ENCODE measurements at regions not wholly inside any gene's neighbourhood (a gene's known extent, or its start where the extent isn't known, plus 50 kb on each side); places are given as distances from the start of the nearest gene placed in this dataset.

DNA sequence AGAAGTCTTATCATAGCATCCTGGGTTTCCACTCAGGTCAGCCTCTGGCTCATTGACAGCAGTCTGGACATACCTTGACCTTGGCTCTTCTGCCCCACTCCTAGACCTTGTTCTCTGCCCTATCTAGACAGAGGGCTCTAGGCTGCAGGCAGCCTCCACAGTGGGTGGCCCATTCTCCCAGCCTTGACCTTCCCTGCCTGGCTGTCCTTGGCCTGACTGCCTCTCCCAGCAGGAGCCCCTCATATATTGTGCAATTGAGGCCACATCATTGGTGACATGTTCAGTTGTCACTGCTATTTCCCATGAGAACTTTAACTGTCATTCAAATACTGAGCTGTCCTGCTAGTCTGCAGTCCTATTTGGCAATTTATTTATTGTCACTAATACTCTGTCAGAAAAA lies 503.4 kb downstream of the PLXNA4 start:
- DNase-seq (ENCODE audit: low spot score), result no peak

DNA sequence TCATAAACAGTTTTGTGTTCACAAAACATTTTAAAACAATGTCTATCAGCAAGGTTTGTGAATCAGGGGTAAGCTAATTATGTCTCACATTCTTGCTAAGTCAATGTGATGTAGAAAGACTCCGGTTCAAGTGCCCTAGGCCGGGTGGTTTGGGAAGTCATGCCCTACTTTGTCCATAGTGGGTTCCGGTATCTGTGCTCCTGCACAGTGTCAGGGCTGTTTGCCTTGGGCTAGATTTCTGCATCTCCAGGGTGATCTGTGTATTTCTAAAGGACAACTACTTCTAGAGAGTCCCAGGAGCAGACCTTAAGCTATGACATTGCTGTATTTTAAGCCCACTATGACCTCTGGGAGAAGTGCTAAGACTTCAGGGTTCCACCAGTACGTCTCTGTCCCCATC lies 504.1 kb downstream of the PLXNA4 start:
- no peak for DNase-seq (ENCODE audit: low spot score)

DNA sequence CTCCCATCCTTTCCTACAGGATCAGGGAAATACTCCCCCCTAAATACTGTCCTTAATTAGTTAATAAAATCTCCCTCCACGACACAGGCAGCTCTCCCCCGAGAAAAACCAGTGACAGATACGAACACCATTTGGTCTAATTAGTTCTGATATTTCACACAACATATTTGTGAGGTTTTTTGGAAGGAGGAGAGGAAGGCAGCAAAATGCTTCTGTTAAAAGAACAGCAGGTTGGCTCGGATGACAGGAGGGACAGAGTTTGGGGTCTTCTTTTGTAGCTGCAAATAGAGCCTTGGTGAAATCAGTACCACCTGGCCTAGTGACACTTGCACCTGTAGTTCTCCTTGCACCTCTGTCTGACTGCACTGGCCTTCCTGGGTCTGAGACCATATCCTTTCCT lies 507.0 kb downstream of the PLXNA4 start:
- no peak for DNase-seq (ENCODE audit: low spot score)

DNA sequence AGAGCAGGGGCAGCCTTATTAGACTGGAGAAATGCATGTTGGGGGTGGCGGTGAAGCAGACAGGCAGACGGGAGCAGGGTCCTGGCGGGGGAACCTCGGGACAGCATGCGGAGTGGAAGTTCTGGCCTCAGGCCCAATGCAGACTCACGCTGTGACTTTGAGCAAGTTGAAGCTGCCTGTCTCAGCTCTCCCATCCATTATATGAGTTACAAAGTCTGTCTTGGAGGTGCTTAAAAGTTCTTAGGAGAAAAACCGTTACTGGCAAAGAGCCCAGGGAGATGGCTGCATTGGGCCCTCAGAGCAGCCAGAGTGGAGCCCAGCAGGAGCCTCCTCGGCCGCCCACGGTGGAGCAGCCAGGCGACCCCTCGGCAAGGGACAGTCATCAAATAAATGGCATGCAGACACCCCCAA lies 509.5 kb downstream of the PLXNA4 start:
- no peak for DNase-seq (ENCODE audit: low spot score)

DNA sequence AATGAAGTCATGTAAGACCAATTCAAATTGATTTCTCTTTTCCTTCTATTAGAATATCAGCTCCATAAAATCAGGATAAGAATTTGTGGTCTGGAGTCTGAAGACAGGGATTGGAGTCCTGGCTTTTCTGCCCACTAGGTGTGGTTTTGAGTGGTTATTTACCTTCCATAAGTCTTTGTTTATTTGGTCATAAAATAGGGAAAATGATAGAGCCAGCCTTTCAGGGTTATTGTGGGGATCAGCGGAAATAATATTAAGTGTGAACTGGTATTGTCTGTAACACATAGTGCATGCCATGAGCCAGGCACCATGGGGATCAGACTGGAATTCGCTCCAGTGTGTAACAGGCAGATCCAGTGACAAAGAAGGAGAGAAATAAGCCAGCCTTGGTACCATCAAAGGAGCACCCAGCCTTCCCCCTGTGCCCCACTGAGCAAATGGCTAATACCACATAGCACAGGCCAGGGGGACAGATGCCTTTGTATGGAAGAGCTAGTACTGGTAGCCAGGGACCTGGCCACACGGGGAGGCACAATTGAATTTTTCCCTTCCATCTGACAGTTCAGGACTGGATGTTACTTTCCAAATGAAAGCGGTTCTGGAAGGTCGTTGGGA lies 509.7 kb upstream of the PODXL start:
- no peak for DNase-seq (ENCODE audit: low spot score)

DNA sequence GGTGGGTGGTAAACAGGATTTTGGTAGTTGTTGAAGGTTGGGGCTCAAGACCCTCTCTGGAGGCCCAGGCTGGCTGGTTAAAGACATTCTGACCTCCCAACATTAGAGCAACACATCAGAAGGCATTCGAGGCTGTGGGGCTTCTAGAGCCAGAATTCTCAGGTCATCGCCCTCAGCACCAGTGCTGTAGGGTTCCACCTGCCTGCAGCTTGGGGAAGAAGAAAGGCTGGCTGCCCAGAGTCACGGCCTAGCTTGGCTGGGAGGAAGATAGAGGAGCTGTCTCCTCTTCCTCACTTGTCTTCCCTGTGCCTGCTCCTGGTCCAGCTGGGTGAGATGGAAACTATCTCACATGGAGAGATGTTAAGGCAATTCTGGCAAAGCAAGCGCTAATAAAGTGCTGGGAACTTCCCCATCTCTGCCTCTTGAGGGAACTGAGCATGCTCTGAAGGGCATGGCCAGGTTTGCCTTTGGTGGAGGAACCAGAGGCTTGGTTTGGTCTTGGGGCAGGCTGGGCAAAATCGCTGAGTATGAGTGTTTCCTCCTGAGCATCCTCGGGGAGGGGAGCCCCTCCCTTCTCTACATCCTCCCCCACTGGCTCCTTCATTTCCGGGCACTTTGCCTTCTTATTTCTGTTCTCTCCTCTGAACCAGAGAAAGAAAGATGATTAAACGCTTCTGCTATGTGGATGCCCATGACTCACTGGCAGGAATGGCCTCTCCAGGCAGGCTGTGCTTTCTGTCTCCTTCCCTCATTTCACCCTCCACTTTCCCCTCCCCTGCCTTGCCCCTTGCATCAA lies 509.0 kb upstream of the PODXL start:
- peak; percentile 61 for DNase-seq (ENCODE audit: low spot score)

DNA sequence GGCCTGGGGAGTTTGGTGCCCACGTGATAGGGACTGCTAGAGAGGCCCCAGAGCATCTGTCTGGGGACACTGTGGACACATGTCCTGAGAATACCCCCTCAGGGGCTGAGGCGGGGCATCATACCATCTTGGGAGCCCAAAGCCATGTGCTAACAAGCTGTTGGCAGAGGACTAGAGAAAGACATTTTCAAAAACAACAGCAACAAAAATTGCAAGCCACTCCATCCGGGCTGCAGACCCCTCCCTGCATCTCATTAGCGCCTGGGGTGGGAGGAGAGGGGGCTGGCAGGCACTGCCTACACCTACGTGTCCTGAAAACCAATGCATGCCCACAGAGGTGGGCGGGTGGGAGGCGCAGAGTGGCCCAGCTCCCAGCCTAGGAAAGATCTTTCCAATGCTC lies 507.4 kb upstream of the PODXL start:
- DNase-seq (ENCODE audit: low spot score), result no peak

DNA sequence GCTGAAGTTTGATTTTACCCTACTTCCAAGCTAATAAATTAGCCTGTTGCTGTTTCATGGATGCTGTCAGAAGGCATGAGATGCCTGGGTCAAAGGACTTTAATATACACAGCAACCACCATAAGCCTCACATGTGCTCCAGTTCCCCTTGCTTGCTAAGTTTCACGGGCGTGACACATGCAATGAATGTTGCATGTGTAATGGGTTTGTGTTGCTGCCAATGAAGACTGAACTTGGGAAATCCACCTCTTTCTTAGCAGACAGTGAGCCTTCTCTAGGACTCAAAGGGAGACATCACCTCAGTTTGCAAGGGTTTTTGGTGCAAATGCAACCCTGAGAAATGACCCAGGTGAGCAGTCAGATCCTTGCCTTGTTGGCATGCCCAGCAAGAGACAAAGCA lies 505.5 kb upstream of the PODXL start:
- no peak for DNase-seq (ENCODE audit: low spot score)

DNA sequence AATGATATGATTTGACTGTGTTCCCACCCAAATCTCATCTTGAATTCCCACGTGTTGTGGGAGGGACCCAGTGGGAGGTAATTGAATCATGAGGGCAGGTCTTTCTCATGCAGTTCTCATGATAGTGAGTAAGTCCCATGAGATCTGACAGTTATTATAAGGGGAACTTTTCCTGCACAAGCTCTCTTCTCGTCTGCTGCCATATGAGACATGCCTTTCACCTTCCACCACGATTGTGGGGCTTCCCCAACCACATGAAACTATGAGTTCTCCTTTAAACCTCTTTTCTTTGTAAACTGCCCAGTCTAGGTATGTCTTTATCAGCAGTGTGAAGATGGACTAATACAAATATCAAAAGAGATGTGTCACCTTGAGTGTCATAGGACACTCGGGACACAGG lies 502.7 kb upstream of the PODXL start:
- DNase-seq (ENCODE audit: low spot score), result no peak

DNA sequence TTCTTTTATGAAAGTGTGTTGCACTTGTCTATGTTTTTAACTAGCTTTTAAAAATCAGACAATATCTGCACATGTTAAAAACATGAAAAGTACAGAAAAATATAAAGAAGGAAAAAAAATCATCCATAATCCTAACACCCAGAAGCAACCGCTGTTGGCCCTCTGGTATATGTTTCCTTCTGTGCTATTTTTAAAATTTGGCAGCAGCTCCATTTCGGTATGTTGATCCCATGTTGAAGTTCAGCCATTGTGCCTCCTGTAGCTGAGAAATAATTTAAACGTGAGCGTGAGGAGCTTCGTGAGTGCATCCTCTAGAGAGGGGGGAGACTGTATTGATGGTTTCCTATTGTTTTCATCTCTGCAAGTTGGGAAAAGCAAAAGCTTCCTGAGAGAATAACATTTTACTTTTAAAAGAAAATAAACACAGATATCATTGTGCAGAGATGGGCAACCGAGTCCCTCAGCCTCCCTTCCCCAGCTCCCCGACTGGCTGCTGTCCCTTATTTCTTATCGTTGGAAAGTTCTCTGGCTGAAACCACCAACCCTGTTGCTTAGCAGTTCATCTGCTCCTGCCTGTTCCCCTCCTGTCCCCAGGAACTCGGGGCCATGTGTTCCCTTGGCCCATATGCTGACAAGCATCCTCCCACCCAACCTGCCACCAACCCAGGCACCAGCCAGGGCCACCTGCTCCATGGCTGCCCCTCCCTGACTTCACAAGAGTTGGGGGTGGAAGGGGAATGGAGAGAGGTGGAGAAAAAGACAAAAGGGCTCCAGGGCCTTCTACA lies 499.1 kb upstream of the PODXL start:
- DNase-seq (ENCODE audit: low spot score), result peak; percentile 3

DNA sequence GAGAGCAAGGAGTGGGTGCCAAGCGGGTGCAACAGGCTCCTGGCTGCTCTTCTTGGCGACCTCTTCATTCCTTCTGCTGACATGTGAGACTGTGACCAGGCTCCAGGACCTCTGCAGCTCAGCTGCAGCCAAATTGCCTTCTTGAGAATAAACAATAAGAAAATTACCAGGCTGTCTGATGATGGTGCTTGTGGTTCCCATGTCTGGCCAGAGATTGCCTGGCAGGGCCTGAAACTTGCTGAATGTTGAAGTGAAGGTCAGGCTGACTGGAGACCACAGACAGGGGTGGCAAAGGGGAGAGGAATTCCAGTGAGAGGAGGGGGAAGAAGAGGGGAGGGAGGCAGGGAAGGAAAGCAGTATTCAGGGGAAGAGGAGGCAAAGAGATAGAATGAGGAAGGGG lies 497.4 kb upstream of the PODXL start:
- DNase-seq (ENCODE audit: low spot score), result peak; percentile 14

DNA sequence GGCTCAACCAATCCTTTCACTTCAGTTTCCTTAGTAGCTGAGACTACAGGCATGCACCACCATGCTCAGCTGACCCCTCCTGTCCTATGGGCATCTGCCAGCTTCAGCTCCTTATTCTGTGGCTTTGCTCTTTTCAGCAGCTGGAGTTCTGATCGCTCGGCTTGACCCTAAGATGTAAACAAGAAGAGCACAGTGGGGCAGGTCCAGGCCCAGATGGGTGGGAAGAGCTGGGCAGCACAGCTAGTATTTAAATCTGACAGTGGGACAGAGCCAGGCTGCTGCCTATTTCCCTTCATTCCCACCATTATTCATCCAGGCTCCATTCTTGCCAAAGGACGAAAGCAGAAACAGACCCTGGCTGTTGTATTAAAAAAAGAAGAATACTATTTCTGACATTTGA lies 494.9 kb upstream of the PODXL start:
- DNase-seq (ENCODE audit: low spot score), result peak; percentile 10

DNA sequence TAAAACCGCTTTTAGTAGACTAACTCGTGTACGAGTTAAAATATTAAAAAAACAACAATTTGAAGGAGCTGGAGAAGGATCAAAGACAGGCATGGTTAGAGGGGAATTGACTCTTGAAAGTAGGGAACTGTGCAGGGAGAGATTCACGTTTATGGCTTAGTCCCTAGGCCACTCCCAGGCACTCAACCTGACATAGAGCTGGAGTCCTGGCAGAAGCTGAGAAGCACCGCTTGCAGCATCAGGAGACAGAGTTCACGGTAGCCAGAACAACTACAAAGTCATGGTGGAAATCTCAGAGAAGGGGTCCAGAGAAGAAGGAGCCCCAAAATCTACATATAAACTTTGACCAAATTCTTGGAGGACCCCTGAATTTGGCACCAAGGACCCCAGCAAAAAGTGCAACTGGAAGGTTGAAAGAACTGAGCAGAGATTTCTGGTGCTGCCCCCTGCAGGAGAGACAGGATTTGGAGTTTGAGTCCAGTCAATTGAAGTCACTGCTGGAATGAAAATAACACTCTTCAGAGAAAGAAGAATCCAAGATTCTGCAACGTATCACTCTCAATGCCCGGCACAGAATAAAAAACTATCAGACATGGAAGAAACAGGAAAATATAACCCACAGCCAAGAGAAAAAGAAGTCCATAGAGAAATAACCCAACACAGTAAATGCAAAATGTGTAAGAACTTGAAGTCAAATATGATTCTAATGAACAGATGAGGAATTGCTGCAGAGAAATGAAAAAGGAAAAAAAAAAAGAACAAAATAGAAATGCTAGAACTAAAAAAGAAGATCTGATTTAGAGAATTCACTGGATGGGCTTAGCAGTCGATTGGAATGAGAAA lies 493.3 kb upstream of the PODXL start:
- peak; percentile 10 for DNase-seq (ENCODE audit: low spot score)

DNA sequence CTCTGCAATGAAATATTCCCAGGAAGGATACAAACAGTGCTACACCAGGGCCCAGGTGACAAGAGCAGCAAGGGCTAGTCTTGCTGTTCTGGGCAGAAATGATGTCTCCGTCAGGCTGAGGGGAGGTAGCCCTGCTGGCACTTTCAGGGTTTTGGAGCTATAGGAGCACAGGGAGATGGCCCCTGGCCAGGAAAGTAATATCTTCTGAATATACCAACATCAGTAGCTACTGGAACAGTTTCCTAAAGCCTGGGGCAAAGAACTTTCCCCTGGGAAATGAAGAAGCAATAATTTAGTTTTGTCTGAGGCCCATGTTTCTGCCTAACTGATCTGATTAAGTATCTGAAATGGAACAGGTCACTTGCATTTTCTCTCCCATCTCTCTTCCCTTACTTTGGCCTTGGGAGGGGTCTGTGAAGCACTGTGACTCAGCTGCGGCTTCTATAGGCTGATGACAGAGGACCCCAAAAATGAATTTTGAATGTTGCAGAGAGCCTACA lies 489.1 kb upstream of the PODXL start:
- peak; percentile 3 for DNase-seq (ENCODE audit: low spot score)

DNA sequence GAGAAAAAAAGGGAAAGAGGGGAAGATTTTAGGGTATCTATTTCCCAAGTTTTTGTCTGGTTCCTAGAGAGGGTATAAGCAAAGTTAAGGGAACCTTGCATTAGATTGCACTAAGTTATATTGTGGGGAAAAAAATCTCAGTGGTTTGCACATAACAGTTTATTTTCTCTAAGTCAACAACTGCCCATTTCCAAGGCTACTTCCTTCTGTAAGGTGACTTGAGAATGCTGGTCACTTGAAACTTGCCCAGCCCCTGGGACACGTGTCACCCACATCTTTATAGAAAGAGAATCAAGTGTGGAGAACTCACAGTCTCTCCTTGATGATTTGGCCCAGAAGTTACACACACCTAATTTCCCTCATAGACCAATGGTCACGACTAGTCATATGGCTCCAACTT lies 488.6 kb upstream of the PODXL start:
- peak; percentile 6 for DNase-seq (ENCODE audit: low spot score)

DNA sequence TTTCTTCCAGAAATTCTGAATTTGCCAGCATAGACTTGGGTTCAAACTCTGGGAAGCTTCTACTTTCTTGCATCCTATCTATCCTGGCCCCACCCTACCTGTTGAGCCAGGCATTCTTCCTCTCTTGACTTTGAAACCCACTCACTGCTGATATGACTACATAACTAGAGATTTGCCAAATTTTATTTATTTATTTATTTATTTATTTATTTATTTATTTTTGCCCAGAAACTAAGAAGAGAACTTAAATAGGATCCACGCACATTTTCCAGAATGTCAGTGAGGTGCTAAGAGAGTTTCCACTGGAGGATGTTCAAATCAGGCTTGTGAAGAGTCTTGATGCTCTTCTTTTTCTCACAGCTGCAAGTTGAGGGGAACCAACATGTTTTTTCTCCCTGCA lies 487.8 kb upstream of the PODXL start:
- DNase-seq (ENCODE audit: low spot score), result no peak

DNA sequence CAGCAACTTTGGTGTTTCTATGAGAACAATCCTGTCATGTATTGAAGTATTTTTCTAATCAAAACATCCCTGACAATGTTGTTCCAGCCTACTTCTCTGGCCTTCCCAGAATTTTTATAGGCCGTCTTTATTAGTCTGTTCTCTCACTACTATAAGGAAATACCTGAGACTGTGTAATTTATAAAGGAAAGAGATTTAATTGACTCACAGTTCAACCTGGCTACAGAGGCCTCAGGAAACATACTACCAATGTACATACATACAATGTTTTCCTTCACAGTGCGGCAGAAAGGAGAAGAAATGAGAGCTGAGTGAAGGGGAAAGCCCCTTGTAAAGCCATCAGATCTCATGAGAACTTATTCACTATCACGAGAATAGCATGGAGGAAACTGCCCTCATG lies 484.7 kb upstream of the PODXL start:
- DNase-seq (ENCODE audit: low spot score), result no peak

DNA sequence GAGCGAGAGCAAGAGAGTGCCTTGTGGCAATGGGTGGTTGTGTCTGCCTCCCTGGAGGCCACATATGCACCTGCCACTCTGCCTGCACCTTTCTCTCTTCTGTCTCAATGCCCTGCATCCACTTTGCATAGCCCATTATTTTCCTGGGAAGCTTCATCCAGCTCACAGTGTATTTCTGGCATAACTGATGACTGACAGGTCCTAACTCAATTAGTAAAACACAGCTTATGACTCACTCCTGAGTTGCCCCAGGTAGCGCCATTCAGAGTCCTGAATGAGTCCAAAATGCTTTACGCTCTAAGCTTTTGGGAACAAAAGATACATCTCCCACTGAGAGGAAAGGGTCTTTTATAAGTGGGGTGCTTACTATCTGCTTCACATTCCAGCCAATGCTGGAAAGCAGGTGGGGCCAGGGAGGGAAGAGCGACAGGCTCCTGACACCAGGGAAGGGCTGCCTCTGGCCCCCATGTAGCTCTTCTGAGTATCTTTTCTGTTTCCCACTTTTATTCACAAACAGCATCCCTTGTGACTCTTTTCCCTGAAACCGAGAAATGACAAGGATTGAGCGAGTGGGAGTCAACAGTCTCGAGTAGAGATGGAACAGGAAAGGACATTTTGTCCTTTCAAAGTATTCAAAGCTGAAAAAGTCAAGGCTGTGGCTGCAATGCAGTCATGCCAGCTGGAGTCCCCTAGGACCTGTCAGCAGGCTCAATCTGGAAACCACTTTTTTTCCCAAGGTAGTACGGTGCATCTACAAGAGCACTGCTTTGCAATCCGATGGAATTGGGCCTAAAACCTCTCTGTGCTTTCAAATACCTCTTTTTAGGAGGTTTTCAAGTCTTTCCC lies 479.3 kb upstream of the PODXL start:
- peak; percentile 8 for DNase-seq (ENCODE audit: low spot score)

DNA sequence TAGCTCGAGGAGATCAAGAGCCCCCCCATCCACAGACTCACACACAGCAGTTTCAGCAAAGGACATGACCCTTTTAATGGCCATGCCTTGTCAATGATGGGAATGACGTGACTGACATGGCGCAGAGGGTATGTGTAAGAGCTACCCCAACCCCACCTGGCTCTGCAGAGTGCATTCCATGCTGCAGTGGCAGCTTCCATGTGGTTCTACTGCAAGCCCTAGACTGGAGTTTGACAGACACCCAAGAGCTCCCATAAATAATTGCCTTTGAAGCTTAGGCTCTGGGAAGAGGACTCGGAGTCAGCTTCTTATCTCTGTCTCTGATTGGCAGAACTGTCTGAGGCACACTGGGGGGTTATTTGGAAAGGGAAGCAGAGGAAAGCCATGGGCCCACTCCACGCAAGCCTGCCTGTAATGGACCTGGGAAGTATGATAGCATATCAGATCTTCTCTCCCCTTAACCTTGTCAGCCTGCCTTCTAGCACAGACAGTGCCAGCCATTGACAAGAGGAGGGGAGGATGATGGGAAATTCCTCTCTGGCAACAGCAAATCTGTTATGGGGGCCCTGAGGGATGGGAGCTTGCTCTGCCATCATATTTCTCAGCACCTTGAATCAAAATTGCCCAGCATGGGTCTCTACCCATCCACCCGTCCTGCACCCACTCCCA lies 478.5 kb upstream of the PODXL start:
- DNase-seq (ENCODE audit: low spot score), result peak; percentile 4

DNA sequence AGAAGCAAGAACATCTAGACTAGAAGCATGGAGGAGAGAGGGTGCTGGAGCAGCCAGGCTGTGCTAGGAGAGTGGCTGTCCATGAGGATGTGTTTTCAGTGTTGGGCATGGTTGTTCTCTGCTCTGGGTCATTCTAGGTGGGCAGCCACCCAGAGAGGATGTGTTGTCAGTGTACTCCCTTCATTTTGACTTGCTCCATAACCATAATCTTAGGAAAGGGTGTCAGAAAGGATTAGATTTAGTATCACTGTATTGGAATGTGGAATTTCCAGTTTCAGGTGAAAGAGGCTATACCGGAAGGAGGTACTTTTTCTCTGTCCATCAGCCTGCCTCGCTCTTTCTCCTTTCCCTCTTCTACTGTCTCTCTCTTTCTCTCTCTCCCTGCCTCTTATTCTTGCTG lies 474.5 kb upstream of the PODXL start:
- DNase-seq (ENCODE audit: low spot score), result no peak

All from mucosa of gallbladder (tissue), 1 donor.